NCI-H446 (cell line): ENCODE measurements at regions not wholly inside any gene's neighbourhood (a gene's known extent, or its start where the extent isn't known, plus 50 kb on each side); places are given as distances from the start of the nearest gene placed in this dataset.
"Not testable (repeated sequence)": the region's sequence is repeated elsewhere in the genome, so short reads cannot be mapped to it uniquely, and the experiment has no call there.

ENCODE experiments used
- DNase-seq, 2 experiments: peaks; one replicate each; lab custom pipeline; 2025; lab: John Stamatoyannopoulos, UW

DNA sequence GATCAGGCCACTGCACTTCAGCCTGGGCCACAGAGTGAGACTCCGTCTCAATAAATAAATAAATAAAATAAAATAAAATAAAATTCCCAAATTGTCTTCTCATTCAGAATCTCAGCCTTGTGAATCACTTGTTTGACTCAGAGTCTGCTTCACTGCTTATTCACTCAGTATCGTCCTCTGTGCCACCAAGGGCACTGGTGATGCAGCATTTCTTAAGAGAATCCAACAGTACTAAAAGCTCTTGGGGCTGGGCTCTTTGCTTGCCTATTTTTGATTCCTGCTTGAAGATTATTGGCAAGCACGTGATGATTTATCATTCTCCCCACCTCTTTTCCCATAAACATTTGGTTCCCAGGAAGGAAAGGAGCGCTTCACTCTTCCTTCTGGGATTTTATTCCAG is 54.8 kb upstream of the HMGB1 start:
- DNase-seq: no peak

DNA sequence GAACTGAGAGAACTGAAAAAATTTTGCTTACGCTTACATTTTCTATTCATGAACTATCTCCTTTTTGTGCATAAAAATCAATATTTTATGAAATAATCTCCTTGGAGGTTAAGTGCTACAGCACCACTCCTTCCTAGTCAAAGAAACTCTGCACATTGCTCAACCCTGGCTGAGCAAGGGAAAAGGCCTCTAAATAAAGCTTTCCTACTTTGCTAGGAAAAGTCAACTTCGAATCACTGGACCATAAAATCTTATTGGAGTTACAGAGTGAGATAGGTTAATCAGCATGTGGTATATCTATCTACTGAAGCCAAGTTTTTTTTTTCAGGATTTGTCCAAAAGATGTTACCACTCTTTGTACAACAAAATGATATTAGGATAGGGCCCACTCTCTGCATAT is 57.5 kb upstream of the HMGB1 start:
- DNase-seq: no peak

DNA sequence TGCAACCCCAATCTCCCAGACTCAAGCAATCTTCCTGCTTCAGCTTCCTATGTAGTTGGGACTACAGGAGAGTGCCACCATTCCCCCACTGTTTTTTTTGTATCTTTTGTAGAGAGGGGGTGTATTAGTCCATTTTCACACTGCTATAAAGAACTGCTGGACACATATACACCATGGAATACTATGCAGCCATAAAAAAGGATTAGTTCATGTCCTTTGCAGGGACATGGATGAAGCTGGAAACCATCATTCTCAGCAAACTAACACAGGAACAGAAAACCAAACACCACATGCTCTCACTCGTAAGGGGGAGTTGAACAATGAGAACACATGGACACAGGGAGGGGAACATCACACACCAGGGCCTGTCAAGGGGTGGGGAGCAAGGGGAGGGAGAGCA is 58.1 kb upstream of the HMGB1 start:
- DNase-seq: not testable (repeated sequence)

- not testable (repeated sequence) for DNase-seq
Measured at GRCh38 chr13:30525212-30525611, 59.5 kb upstream of the HMGB1 start.

GRCh38 chr13:30526612-30527495 is 61.1 kb upstream of the HMGB1 start:
- DNase-seq: no peak

GRCh38 chr13:30529085-30529834 is 63.5 kb upstream of the HMGB1 start:
- no peak for DNase-seq

DNA sequence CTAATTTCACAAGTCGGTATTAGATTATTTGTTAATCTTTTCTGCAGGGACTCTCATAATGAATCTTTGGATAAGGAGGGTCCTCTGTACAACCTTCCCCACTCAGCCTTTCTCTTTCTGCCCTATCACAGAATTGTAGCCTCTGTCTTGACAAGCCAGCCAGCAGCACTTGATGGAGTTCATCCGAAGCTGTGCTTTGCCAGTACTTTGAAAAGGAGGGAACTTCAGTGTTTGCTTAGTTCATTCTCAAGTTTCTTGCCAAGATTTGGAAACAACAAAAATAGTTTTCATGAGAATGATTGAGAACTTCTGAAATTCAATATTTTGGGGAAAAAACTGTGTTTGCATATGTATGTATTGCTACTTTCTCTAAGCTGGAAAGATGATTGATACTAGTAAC is 69.3 kb upstream of the HMGB1 start:
- no peak for DNase-seq

DNA sequence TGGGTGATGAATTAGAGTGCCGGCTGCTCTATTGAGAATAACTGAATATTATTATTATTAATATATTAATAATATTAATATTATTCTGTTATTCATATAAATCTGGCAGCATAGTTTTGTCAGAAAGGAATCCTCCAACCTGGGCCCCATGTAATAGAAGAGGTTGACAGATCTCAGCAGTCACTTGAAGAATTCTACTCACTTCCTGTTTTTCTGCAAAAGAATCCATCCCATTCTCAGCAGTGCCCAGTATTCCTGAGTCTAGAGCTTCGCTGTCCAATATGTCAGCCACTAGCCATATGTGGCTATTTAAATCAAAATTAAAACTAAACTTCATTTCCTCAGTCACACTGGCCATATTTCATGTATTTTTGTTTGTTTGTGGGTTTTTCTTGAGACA is 72.4 kb upstream of the USPL1 start:
- no peak for DNase-seq

GRCh38 chr13:30548046-30548445 is 69.7 kb upstream of the USPL1 start:
- DNase-seq: not testable (repeated sequence)

DNA sequence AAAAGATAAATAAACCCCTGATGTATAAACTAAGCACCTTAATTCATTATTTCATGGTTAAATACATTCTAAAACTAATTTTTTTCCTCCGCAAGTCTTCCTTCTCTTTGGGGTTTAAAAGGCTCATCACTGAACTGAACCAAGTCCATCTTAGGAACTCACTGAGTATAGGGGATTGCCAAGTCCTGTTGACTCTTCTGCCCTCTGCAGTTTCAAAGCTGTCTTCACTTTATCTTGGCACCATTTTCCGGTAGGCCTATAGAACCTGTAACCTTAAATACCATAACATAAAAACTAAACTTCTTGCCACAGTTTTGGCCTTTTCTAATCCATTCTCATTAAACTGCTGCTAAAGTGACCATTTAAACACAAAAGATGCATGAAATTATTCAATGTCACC is 66.5 kb upstream of the USPL1 start:
- peak in 1 of 2 experiments; percentile 1 for DNase-seq

GRCh38 chr13:30552567-30552966 is 65.2 kb upstream of the USPL1 start:
- no peak for DNase-seq

DNA sequence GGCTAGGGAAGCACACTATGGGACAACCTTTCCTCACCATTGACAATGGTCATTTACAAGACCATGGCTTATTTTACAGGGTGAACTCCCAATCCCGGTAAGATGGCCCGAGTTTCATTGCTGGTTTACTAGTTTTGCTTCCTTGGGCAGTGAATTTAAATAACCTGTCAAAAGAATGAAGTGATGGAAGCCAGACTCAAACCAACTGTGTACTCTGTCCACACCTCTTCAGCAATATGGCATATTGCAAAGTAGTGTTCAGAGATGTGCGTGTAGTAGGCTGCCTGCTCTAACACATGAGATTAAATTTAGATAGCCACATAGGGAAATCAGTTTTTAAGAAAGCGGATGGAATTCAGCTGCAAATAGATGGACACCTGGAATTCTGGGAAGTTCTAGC is 58.4 kb upstream of the USPL1 start:
- no peak for DNase-seq

DNA sequence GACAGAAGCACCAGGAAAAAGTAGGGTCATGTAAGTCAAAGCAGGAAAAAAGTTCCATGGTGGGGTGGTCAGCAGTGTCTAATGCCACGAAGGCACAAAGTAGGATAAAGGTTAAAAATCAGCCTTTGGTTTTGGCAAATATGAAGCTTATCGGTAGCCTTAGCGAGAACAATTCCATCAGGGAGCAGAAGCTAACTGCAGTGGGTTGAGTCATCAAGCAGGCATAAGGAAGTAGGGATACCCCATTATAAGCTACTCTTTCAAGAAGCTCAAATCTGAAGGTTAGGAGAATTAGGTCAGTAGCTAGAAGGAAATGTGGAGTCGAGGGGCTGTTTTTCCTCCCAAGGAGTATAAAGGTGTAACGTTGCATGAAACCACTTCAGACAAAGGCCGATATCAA is 57.5 kb upstream of the USPL1 start:
- DNase-seq: no peak

DNA sequence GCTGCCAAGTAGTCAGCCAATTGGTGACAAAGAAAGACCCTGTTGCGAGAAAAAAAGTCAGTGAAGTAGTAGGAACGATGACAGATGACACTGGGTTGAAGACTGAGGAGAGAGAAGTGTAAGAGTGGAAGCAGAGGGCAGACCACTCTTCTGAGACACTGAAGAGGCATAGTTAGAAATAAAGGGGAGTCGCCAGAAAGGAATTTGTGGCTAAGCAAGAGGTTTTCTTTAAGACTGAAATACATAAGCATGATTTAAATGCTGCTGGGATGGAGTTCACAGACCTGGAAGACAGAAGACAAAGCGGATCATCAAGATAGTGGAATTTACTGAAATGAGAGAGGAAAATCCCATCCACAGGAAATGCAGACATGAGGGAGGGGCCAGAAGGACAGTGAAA is 56.2 kb upstream of the USPL1 start:
- DNase-seq: no peak

DNA sequence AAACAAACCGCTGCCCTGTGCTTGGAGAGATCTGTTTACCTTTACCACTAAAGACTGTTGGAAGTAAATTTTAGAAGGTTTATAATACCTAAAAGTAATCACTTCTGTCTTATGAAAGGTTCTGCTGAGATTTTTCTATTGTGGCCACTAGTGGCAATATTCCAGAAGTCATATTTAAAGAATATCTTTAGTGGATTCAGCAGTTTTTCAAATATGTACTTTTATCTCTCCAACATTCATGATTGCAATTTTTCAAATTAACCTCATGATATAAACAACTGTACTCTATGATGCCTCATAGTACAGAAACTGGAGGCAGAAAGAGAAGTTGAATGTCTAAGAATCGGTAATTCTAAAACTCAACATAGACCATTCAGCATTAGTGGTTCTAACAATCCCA is 53.2 kb upstream of the USPL1 start:
- DNase-seq: no peak

- no peak for DNase-seq
Measured at GRCh38 chr13:30565658-30566057, 52.1 kb upstream of the USPL1 start.

DNA sequence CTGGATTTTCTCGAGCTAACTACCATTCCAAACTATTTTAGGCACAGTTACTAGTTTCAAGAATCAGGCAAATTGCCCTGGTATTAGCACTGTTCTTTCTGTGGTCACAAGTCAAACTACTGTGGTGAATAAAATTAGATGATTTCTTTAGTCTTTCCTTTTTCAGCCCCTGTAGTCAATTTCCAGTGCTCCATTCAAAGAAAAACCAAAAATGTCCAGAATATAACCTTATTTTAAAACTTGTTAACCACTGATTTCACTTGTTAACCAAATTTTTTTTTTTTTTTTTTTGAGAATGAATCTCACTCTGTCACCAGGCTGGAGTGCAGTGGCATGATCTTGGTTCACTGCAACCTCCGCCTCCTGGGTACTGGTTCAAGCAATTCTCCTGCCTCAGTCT is 50.6 kb upstream of the USPL1 start:
- DNase-seq: no peak
